Liver (tissue), 8 donors: ENCODE measurements at regions not wholly inside any gene's neighbourhood (a gene's known extent, or its start where the extent isn't known, plus 50 kb on each side); places are given as distances from the start of the nearest gene placed in this dataset.

Experiments used
- DNase-seq: peaks from one replicate; pipeline ENCODE4 v3.0.0-alpha.2; 2017; ENCODE audit warnings: low spot score
- H3K27ac ChIP-seq, 2 donors: one replicate each; pipeline ENCODE4 v1.7.0; 2013; ENCODE audit warnings: inconsistent platforms in 2 of 2, low read length in 2 of 2, control low read depth in 1 of 2, low read depth in 1 of 2, mild to moderate bottlenecking in 1 of 2
- H3K27me3 ChIP-seq, 4 donors: one replicate each; pipeline versions ENCODE4 v1.6.1 to v1.7.0; 2013; ENCODE audit warnings: low read length in 3 of 4, inconsistent platforms in 1 of 4, mild to moderate bottlenecking in 1 of 4, moderate library complexity in 1 of 4; ENCODE audit not compliant: control insufficient read depth in 4 of 4, insufficient read depth in 4 of 4
- H3K36me3 ChIP-seq, 4 donors: one replicate each; pipeline versions ENCODE4 v1.6.1 to v1.7.0; 2013; ENCODE audit warnings: low read length in 3 of 4, mild to moderate bottlenecking in 3 of 4, low read depth in 1 of 4, moderate library complexity in 1 of 4; ENCODE audit not compliant: control insufficient read depth in 4 of 4, insufficient read depth in 3 of 4
- H3K4me1 ChIP-seq, 4 donors: one replicate each; pipeline versions ENCODE4 v1.6.1 to v1.7.0; 2013; ENCODE audit warnings: low read length in 3 of 4, mild to moderate bottlenecking in 3 of 4, moderate library complexity in 1 of 4; ENCODE audit not compliant: control insufficient read depth in 4 of 4, insufficient read depth in 4 of 4
- H3K4me3 ChIP-seq, 3 donors: one replicate each; pipeline versions ENCODE4 v1.6.1 to v1.7.0; 2013; ENCODE audit warnings: low read length in 3 of 3, control low read depth in 1 of 3, low read depth in 1 of 3, mild to moderate bottlenecking in 1 of 3
- H3K9ac ChIP-seq, 2 donors: one replicate each; pipeline ENCODE4 v1.7.0; 2013; ENCODE audit warnings: low read length in 2 of 2, mild to moderate bottlenecking in 2 of 2, moderate library complexity in 2 of 2, control low read depth in 1 of 2, low read depth in 1 of 2
- H3K9me3 ChIP-seq, 4 donors: one replicate each; pipeline versions ENCODE4 v1.6.1 to v1.7.0; 2013; ENCODE audit warnings: low read length in 3 of 4; ENCODE audit not compliant: control insufficient read depth in 4 of 4
- ATF3 ChIP-seq: IDR thresholded peaks from 2 replicates; pipeline ENCODE4 v1.6.1; 2016; ENCODE audit warnings: antibody characterized with exemption
- CTCF ChIP-seq: fragments of 150-350 bp; IDR thresholded peaks from 2 replicates; pipeline ENCODE4 v1.5.1; 2017; ENCODE audit warnings: improper control_type of control experiment, low read depth, low read length; ENCODE audit not compliant: missing input control
- EGR1 ChIP-seq, 2 donors: IDR thresholded peaks; 2 replicates each; pipeline ENCODE4 v1.6.1; 2016 to 2018; ENCODE audit warnings: antibody characterized with exemption in 2 of 2, low read depth in 2 of 2
- FOXA1 ChIP-seq: IDR thresholded peaks from 2 replicates; pipeline ENCODE4 v1.6.1; 2016; ENCODE audit warnings: antibody characterized with exemption
- HNF4A ChIP-seq, 2 donors: conservative IDR thresholded peaks; 2 replicates each; pipeline ENCODE4 v1.6.1; 2016; ENCODE audit warnings: antibody characterized with exemption in 2 of 2, mild to moderate bottlenecking in 2 of 2
- HNF4G ChIP-seq: IDR thresholded peaks from 2 replicates; pipeline ENCODE4 v1.6.1; 2016; ENCODE audit warnings: antibody characterized with exemption
- JUND ChIP-seq, 2 donors: IDR thresholded peaks; 2 replicates each; pipeline ENCODE4 v1.6.1; 2016; ENCODE audit warnings: antibody characterized with exemption in 2 of 2
- MAX ChIP-seq: IDR thresholded peaks from 2 replicates; pipeline ENCODE4 v1.6.1; 2016; ENCODE audit warnings: antibody characterized with exemption
- NR2F2 ChIP-seq: IDR thresholded peaks from 2 replicates; pipeline ENCODE4 v1.6.1; 2016; ENCODE audit warnings: antibody characterized with exemption
- RAD21 ChIP-seq, 2 donors: IDR thresholded peaks; 2 replicates each; pipeline ENCODE4 v1.6.1; 2016; ENCODE audit warnings: antibody characterized with exemption in 2 of 2, mild to moderate bottlenecking in 2 of 2
- REST ChIP-seq: IDR thresholded peaks from 2 replicates; pipeline ENCODE4 v1.6.1; 2016; ENCODE audit warnings: antibody characterized with exemption, mild to moderate bottlenecking
- RXRA ChIP-seq, 2 donors: IDR thresholded peaks; 2 replicates each; pipeline ENCODE4 v1.6.1; 2017 to 2018; ENCODE audit warnings: antibody characterized with exemption in 2 of 2, mild to moderate bottlenecking in 1 of 2
- YY1 ChIP-seq: IDR thresholded peaks from 2 replicates; pipeline ENCODE4 v1.6.1; 2016; ENCODE audit warnings: antibody characterized with exemption, mild to moderate bottlenecking
- ZBTB33 ChIP-seq: IDR thresholded peaks from 2 replicates; pipeline ENCODE4 v1.6.1; 2016; ENCODE audit warnings: antibody characterized with exemption
- WGBS: extraction: QIAGEN DNeasy Blood & Tissue Kit; methylation state at CpG from one replicate; pipeline ENCODE4 v1.1.7; 2013; 5-methylcytosine and 5-hydroxymethylcytosine counted together
- donor health status: healthy.
- donor health status: healthy.
- donor health status: healthy.
- donor health status: healthy.
- donor health status: healthy.

- 87% methylated on average over 3 of the region's 3 CpGs for WGBS
- H3K27me3 ChIP-seq = no peaks in the 10 kb centered on the region
- DNase-seq = no peak
- H3K27ac ChIP-seq = no peak overlapping the region
- no peak overlapping the region for H3K9ac ChIP-seq
- H3K9me3 ChIP-seq = no peaks in the 10 kb centered on the region
- no peak overlapping the region for H3K4me3 ChIP-seq
- H3K36me3 ChIP-seq = no peaks in the 10 kb centered on the region
- no peaks in the 10 kb centered on the region for H3K4me1 ChIP-seq
- TF ChIP-seq CTCF (no peak), HNF4A (conservative IDR thresholded peaks at IDR 0.05) (no peak), JUND (IDR thresholded peaks at IDR 0.05) (no peak), MAX (no peak), RXRA (IDR thresholded peaks at IDR 0.05) (no peak), HNF4G (no peak)
Observed at GRCh38 chr16:50970281-50970680, 180.8 kb downstream of the SALL1 start.

GRCh38 chr16:50967827-50968612, 183.1 kb downstream of the SALL1 start:
- Histone ChIP-seq H3K4me3 (no peak overlapping the region), H3K9ac (no peak overlapping the region), H3K9me3 (no peaks in the 10 kb centered on the region), H3K4me1 (peaks cover 0 to 7% (median 4%) of the 10 kb centered on the region in 4 donors), H3K27ac (no peak overlapping the region), H3K36me3 (no peaks in the 10 kb centered on the region), H3K27me3 (no peaks in the 10 kb centered on the region)
- no peak for TF ChIP-seq NR2F2
- no peak for TF ChIP-seq CTCF
- no peak for TF ChIP-seq ZBTB33
- no peak for TF ChIP-seq ATF3
- TF ChIP-seq RAD21 (IDR thresholded peaks at IDR 0.05) = no peak
- TF ChIP-seq HNF4G = no peak
- no peak for TF ChIP-seq HNF4A (conservative IDR thresholded peaks at IDR 0.05)
- TF ChIP-seq MAX = no peak
- TF ChIP-seq YY1 = no peak
- no peak for TF ChIP-seq JUND (IDR thresholded peaks at IDR 0.05)
- no peak for TF ChIP-seq FOXA1
- no peak for TF ChIP-seq REST
- no peak for TF ChIP-seq EGR1 (IDR thresholded peaks at IDR 0.05; ENCODE audit: low read depth in 2 of 2)
- 93% methylated on average over 3 of the region's 3 CpGs for WGBS
- DNase-seq = no peak
